ENCODE measurements at regions not wholly inside any gene's neighbourhood (a gene's known extent, or its start where the extent isn't known, plus 50 kb on each side); places are given as distances from the start of the nearest gene placed in this dataset.

DNA sequence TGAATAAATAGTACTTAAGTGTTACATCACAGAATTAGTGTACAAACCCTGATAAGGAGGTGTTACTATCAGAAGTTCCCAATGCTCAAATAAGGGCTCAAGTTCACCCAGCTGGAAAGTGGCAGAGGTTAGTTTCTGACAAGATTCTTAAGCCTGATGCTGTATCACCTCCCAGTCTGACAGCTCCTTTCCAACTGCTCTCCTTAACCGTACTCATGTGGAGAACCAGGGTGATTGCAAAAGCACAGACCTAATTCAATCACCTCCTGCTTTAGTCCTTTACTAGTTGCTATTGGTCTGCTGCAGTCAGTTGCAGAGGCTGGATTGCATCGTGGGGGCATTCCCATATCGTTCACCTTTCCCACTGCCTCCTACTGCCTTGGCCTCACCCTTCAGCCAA, 100.4 kb upstream of the ZNF618 start:
- no peak for TF ChIP-seq CTCF (IDR thresholded peaks at IDR 0.05; ENCODE audit: low read length)
- TF ChIP-seq EZH2 (optimal IDR thresholded peaks at IDR 0.05; ENCODE audit: low read depth, low read length), result no peak

Measured in MM.1S (cell line).